GM21447 (cell line): ENCODE measurements at regions not wholly inside any gene's neighbourhood (a gene's known extent, or its start where the extent isn't known, plus 50 kb on each side); places are given as distances from the start of the nearest gene placed in this dataset.

ENCODE experiments used
- ATAC-seq: cut with Tn5 transposase; IDR thresholded peaks from one replicate; pipeline ENCODE4 v1.9.1; 2021; ENCODE audit not compliant: unreplicated experiment

DNA sequence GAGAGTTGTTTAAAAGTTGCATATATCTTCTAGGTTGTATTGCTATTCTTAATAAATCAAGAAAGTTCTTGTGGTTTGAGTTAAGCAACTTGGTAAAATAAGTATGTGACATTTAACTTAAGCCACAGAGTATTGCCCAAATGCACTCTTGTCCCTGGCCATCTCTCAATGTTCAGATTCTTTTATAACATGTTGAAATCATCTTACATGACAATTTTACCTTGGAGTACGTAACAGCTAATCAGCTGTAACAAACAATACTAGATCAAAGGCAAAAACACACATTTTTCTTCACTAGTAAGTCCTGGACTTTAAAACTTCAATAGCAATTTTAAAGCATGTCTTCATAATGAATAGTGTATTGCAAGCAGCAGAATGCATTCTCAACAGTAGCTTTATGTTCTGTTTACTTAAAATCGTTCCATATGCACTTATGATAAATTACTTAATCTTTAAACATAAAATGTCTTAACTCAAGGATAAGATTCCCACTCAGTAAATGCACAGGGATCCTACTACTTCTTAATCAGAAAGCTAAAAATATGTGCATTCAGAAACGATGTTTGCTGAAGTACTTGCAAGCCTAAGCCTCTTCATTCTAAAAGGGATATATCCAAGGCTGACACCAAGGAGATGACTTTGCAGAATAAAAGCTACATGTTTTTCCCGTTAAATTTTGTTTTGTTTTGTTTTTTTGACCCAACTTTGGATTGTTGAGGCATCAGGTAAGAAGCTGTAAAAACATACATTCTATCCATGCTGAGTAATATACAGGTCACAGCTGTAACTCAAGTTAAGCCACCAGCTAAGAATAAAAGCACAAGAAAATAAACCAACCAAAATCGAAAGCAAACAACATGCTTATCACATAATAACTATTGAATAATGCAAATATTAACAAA lies 86.1 kb upstream of the NFIB start:
- ATAC-seq, result no peak

DNA sequence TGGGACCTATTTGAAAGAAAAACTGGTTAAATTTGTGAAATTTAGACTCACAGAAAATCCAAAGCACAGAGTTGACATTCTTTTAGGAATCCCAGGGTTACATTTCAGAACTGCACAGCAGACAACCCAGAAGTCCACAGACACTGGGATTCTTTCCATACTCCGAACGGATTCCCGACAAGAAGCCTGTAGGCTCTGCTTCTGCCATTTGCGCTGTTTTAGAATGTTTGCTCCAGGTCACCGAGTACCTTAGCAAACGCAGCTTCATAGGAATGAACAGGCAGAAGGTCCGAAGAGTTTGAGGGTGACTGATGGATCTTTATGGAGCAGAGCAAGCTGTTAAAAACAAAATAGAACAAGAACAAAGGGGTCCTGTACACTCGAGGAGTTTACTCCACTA lies 84.5 kb upstream of the NFIB start:
- ATAC-seq, result no peak

DNA sequence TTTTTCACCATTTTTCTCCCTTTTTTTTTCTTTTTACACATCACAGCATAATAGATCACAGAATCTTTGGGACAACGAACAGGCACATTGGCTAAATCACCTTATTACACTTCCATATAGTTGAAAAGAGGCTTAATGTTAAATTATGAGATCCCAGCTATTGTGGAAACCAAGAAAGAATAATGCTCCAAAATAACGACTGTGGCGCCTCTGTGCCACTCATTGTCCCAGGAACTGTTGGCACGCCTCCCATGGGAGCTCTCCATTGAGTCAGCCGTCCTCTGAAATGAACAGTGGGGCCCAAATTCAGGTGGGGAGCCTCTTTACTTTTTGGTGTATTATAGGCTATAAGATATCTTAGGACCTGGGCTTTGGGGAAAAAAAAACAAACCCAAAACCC lies 82.2 kb upstream of the NFIB start:
- ATAC-seq, result no peak

DNA sequence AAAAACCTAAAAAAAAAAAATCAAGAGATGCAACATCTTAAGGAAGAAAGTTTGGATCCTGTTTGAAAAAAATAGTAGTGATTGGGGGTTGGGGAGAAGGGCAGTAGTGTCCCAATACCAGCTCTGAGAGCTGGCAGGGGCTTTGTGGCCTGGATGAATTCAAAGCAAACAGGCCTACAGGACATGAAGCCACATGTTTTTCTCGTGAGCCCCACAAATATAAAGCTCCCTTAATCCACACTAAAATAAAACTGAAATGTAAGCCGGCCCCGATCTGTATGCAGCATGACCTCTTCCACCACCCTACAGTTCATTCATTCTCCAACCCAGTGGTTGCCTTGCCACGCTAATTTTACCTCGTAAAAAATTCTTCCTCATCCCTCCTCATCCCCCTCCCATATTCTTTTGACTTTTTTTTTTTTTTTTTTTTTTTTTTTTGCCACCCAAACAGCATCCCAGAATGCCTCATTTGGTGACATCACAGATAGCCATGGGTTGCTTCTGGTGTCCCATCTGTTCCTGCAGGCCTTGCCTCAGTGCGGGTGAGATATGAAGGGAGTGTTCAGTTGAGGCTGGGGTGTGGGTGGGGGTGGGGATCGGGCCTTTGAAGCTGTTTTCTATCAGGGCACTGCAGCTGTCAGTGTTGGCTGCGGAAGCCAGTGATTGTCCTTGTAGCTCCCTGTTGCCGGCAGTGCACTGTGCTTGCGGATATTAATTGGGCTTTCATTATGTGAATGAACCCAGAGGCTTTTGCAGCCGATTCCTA lies 81.6 kb upstream of the NFIB start:
- no peak for ATAC-seq

DNA sequence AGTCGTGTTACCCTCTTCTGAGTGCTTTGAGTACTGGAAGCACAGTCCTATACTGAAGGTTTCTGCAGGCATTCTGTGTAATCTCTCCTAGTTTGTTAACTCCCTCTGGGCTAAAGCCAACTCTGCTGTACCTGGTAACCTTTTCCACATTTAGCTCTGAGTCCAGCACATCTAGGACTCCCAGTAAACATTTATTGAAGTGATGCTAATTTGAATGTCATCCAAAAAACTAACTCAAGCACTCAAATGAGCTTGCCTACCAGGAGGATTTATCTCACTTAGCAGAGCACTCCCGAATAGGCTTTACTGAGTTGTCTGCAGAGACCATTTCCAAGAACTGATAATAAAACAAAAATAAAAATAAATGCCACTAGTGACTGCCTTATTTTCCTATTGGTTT lies 79.5 kb upstream of the NFIB start:
- ATAC-seq, result no peak

DNA sequence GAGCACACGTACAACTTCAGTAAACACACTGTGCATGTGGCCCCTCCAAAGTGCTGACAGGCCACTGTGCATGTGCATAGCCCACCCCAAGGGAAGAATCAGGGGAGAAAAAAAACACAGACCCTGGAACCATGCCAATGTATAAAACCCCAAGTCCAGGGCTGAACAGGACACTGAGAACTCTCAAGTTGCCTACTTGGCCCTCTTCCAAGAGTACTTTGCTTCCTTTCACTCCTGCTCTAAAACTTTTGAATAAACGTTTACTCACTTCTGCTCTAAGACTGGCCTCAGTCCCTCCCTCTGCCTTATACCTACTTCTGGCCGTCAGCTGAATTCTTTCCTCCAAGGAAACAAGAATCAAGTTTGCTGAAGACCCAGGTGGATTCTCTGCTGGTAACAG lies 77.7 kb upstream of the NFIB start:
- no peak for ATAC-seq

DNA sequence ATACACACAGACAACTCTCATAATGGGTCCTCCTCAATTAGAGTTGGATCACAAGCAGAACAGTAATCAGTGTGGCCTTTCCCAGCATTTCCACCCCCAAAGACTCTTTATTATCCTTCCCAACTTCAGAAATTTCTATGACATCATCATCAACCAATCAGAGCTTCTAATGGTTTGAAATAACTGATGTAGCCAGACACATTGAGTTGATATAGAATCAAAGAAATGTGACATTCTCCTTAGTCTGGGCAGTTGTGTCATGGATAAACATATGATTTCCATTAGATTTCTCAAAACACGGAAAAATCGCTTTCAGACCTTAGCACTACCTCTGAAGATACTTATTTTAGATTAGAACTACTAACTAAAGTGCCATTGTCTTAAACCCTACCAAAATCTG lies 75.7 kb upstream of the NFIB start:
- no peak for ATAC-seq

DNA sequence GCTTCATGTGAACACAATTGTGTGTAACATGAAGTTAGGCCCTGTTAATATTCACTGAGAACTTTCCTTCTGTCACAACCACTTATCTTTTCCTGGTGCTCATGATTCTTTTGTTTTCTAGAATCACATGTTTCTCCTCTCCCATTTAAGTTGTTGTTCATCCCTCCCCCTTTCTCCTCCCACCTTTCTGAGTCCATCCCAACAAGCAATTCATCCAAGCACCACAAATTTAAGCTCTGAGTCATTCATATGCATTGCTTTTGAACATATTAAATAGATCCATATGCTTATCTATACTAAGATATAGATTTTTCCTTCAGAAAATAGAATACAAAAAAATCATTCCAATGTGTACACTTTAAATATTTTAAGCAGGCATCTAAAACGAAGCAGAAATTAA lies 75.2 kb upstream of the NFIB start:
- ATAC-seq, result no peak

DNA sequence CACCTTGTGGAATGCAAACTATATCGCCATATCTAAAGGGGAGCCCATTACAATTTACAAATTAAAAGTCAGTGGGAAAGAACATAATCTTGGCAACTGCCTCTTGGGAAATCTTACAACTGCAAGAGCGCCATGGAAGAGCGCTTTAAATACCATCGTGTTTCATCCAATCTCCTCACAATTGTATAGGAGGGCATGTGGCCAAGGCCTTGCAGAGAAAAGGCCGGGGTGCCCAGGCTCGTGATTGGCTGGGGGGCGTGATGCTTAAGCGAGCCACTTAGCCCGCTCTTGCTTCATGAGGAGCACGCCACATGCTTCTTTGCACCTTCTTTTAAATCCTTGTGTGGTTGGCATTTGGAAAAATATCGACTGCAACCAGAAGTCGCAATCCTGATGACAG lies 69.8 kb upstream of the NFIB start:
- ATAC-seq, result no peak

DNA sequence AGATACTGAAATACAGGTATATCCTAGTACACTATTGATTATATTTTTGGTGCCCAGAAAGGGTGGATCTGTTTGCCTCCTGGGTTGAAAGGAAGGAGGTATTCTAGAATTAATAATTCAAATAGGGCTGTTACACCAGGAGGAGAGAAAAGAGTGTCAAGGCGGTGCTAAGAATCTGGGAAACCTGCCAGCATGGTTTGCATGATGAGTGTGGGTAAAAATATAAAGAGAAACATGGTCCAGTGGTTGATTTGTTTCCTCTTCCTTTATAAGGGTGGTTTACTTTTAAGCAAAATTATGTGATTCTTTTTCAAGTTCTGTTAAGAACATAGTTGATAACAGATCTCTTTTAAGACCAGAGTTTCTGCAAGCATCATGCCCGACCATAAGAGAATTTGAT lies 69.4 kb upstream of the NFIB start:
- ATAC-seq, result no peak

DNA sequence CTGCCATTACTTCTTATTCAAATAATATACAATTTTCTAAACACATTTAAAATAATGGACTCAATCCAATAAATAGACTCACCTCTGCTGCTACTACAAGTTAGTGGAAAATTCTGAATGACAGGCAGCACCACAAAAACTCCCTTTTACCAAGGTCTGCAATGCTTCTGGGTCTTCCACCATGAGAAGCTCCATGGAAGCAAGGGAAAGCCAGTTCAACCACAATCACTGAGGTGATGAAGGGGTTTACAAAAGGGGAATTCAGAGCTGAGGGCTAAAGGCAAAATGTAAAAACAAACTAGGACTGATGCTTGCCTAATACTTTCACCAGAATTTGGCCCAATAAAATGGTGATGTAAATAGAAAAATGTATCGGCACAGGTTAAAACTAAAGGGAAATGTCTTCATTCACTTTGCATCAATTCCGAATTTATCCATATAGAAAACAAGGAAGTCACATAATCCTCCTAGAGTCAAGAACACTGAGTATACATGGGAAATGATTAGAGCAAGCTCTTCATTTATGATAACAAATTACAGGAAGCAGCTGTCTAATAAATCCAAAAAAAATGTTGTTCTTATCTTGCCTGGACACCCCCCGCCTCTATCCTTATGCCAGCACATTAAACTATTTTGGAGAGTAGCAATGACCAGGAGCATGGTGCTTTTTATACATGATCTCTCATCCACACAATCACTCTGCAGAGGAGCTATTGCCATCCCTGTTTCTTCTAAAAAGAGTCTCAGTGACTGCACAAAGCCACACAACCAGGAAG lies 66.3 kb upstream of the NFIB start:
- no peak for ATAC-seq

DNA sequence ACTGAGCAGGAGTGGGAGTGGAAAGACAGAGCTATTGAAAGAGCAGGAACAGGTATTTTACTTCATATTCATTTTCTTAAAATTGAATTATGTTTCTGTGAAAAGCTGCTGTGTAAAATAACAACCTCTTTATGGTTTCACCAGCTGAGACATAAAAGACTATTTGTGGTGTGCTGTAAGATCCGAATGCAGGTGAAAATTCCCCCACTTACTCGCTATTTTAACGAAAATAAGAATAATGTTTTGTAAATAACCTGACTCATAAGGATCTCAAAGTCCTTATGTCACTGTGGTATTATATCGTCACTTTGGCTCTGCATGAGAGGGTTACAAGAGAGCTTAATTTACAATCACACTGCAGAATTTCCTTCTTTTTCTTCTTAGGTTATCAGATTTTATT lies 65.3 kb upstream of the NFIB start:
- no peak for ATAC-seq

DNA sequence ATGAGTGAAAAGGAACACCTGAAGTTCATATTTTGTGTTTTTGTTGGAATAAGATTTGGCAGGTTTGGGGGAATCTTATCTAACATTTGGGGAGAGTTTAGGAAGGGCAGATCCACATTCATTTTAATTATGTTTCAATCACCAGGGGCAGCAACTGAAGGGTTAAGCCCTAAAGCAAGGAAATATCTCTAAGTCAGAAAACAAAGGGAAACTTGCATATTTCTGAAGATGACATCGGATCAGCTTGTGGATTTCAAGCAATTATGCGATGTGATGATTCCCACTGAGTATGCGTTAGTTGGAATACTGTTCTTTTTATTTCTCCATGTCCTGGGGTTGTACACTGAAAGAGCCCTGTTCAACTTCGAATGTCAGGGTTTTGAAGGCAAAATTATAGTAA lies 59.8 kb upstream of the NFIB start:
- ATAC-seq, result no peak

DNA sequence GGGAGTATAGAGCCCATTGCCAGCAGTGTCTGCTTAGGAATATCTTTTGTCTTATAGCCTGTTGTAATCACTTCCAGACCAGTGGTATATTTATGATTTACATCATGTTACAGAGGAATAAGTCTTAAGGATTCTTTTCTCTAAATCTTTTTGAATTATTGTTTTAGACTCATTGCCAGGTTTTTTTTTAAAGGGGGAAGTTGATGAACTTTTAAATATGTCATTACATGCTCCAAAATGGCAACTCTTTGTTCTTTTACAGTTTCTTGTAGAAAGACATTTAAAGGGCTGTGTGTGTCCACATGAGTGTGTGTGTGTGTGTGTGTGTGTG lies 59.4 kb upstream of the NFIB start:
- ATAC-seq, result no peak

DNA sequence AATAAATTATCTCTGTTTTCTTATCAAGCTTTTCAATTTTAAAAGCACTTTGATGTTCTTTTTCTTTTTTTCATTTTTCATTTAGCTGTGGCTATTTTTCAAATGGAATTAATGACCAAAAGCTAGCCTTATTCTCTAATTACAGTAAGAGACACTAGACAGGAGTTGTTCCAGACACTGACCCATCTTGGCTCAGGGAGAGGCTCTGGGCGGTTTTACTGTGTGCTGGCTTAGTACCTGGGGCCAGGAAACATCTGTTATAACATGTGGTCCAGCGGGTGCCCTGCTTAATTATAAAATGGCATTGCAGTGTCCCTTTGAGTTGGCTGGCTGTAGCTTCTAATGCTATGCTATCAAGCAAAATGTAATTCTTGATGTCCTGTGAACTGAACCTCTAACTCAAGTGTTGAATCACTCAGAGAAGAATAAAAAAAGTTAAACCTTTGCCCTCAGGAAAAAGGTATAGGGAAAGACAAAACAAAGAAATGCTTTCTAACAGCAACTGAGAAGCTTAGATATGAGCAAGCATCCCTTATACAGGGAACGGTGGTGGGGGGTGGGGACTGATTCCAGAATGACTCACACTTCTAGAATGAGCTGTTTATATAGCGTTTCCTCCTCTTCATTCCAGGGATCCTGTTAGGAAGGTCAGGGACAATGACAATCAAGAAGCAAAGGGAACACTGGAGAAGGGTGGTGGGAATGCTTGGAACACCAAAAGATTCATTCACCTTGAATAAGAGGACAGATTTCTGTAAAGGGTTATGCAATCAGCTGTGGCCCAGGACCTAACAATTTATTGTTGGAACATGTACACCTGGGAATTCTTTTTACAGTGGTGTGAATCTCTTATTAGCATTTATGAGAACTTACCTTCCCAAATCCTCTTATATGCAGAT lies 58.7 kb upstream of the NFIB start:
- no peak for ATAC-seq

DNA sequence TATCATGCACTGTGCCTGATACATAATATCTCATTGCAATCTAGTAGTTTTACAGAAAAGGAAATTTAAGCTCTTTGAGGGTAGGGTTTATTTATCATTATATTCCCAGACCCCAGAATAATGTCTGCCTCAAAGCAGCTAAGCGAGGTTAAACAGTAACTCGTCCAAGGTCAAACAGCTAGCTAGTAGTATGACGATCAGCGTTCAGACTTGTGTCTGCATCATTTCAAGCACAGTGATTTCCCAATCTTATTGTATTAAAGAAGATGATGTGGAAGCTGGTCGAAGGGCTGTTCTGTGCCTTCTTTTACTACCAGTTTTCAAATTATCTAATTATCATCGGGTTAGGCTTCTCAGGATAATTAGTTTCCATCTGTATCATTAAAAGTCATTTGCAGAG lies 55.1 kb upstream of the NFIB start:
- ATAC-seq, result no peak

DNA sequence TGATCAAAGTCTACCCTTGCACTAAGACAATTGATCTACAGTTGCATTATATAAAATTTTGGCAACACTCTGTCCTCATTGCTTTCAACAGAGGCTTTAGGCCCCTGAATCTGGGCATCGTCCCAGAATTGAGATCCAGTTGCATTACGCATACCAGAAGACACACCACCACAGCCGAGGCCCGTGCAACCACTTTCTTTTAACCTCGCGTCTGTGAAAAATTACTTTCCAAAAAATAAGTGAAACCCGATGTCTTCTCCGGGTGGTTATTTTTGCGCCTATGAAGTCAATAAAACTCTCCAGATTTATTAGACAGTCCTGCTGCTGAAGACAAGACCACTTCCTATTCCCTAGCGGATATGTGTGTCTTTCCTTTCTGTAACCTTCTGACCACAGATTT lies 52.1 kb upstream of the NFIB start:
- no peak for ATAC-seq

DNA sequence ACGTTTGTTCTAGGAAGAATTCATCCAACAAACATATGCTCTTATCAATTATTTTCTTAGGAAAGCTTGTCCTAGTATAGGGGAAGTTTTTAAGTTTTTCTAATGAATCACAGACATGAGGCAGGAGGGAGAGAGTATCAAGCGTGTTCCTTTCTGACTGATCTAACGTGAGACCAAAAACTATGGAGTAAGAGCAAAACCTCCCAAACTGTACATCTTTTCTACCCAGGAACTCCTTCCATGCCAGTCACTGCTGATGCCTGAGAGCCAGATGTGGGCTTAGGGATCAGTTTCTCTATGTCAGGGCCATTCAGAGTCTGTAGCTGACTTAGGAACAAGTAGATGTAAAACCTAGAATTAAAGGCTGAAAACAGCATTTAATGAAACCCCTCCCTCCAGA lies 51.7 kb upstream of the NFIB start:
- no peak for ATAC-seq
